Trophoblast cell (in vitro differentiated cells and primary cell): ENCODE measurements at regions not wholly inside any gene's neighbourhood (a gene's known extent, or its start where the extent isn't known, plus 50 kb on each side); places are given as distances from the start of the nearest gene placed in this dataset.

ENCODE experiments used
- DNase-seq, 2 donors: peaks; one replicate each; pipeline ENCODE4 v3.0.0-alpha.2; 2016
- H2AFZ ChIP-seq: 2 replicates; pipeline ENCODE4 v1.6.1; 2013; ENCODE audit warnings: low read length, moderate library complexity, mild to moderate bottlenecking; ENCODE audit not compliant: insufficient read depth, poor library complexity
- H2AK5ac ChIP-seq: 2 replicates; pipeline ENCODE4 v1.6.1; 2013; ENCODE audit warnings: mild to moderate bottlenecking, low read length
- H2BK120ac ChIP-seq: 2 replicates; pipeline ENCODE4 v1.6.1; 2013; ENCODE audit warnings: low read length, mild to moderate bottlenecking, moderate library complexity; ENCODE audit not compliant: insufficient read depth, poor library complexity
- H2BK12ac ChIP-seq: 2 replicates; pipeline ENCODE4 v1.6.1; 2013; ENCODE audit warnings: mild to moderate bottlenecking, low read length, moderate library complexity
- H2BK5ac ChIP-seq: 2 replicates; pipeline ENCODE4 v1.6.1; 2013; ENCODE audit warnings: low read length, low read depth, moderate library complexity, mild to moderate bottlenecking; ENCODE audit not compliant: poor library complexity
- H3K14ac ChIP-seq: 2 replicates; pipeline ENCODE4 v1.6.1; 2013; ENCODE audit warnings: mild to moderate bottlenecking, low read length
- H3K18ac ChIP-seq: 2 replicates; pipeline ENCODE4 v1.6.1; 2013; ENCODE audit warnings: mild to moderate bottlenecking, low read length
- H3K23ac ChIP-seq: 2 replicates; pipeline ENCODE4 v1.6.1; 2013; ENCODE audit warnings: low read length
- H3K27ac ChIP-seq: 2 replicates; pipeline ENCODE4 v1.5.1; 2013; ENCODE audit warnings: low read depth, mild to moderate bottlenecking, inconsistent platforms, low read length, moderate library complexity
- H3K27me3 ChIP-seq: 2 replicates; pipeline ENCODE4 v1.6.1; 2013; ENCODE audit warnings: inconsistent platforms, mild to moderate bottlenecking, low read length, moderate library complexity; ENCODE audit not compliant: insufficient read depth
- H3K36me3 ChIP-seq, 2 experiments: 1 replicate in 1 of 2; 2 replicates in 1 of 2; pipeline ENCODE4 v1.6.1; 2013; ENCODE audit warnings: low read length in 2 of 2, mild to moderate bottlenecking in 2 of 2, moderate library complexity in 1 of 2; ENCODE audit not compliant: insufficient read depth in 2 of 2, control insufficient read depth in 1 of 2
- H3K4ac ChIP-seq: 2 replicates; pipeline ENCODE4 v1.6.1; 2013; ENCODE audit warnings: low read depth, mild to moderate bottlenecking, low read length, moderate library complexity
- H3K4me1 ChIP-seq, 2 experiments: 1 replicate in 1 of 2; 2 replicates in 1 of 2; pipeline ENCODE4 v1.6.1; 2013; ENCODE audit warnings: low read length in 2 of 2, mild to moderate bottlenecking in 2 of 2, moderate library complexity in 1 of 2; ENCODE audit not compliant: insufficient read depth in 2 of 2, control insufficient read depth in 1 of 2
- H3K4me2 ChIP-seq: 2 replicates; pipeline ENCODE4 v1.6.1; 2013; ENCODE audit warnings: inconsistent platforms, mild to moderate bottlenecking, low read length, moderate library complexity
- H3K4me3 ChIP-seq: 2 replicates; pipeline ENCODE4 v1.5.1; 2013; ENCODE audit warnings: mild to moderate bottlenecking, low read depth, low read length, inconsistent platforms
- H3K79me1 ChIP-seq: one replicate; pipeline ENCODE4 v1.6.1; 2013; ENCODE audit warnings: low read length
- H3K79me2 ChIP-seq: 2 replicates; pipeline ENCODE4 v1.6.1; 2013; ENCODE audit warnings: low read length, mild to moderate bottlenecking; ENCODE audit not compliant: control insufficient read depth, insufficient read depth, poor library complexity
- H3K9ac ChIP-seq: 2 replicates; pipeline ENCODE4 v1.6.1; 2013; ENCODE audit warnings: mild to moderate bottlenecking, low read length
- H3K9me3 ChIP-seq: 2 replicates; pipeline ENCODE4 v1.6.1; 2013; ENCODE audit warnings: low read depth, mild to moderate bottlenecking, control low read depth, inconsistent platforms, low read length; ENCODE audit not compliant: insufficient read depth
- H4K12ac ChIP-seq: 2 replicates; pipeline ENCODE4 v1.6.1; 2013; ENCODE audit warnings: low read depth, mild to moderate bottlenecking, low read length, moderate library complexity
- H4K8ac ChIP-seq: 2 replicates; pipeline ENCODE4 v1.6.1; 2013; ENCODE audit warnings: low read depth, mild to moderate bottlenecking, low read length, moderate library complexity
- H4K91ac ChIP-seq: one replicate; pipeline ENCODE4 v1.6.1; 2013; ENCODE audit warnings: low read depth, mild to moderate bottlenecking, low read length, moderate library complexity
- WGBS: extraction: QIAGEN DNeasy Blood & Tissue Kit; methylation state at CpG from one replicate; pipeline ENCODE4 v1.1.7; 2013; ENCODE audit warnings: missing lambda C conversion rate; ENCODE audit not compliant: insufficient read length, insufficient coverage; ENCODE audit errors: extremely low coverage; 5-methylcytosine and 5-hydroxymethylcytosine counted together

GRCh38 chr1:229080361-229080760, 190.6 kb upstream of the RAB4A start:
- Histone ChIP-seq H3K9ac (no peak overlapping the region), H2BK5ac (no peak overlapping the region), H2AFZ (no peak overlapping the region), H3K27ac (no peak overlapping the region), H3K18ac (no peak overlapping the region), H3K36me3 (peaks cover 0 to 2% of the 10 kb centered on the region in 2 experiments), H3K27me3 (no peaks in the 10 kb centered on the region), H2BK12ac (no peak overlapping the region), H3K4me1 (peaks cover 0 to 2% of the 10 kb centered on the region in 2 experiments), H3K79me2 (no peaks in the 10 kb centered on the region), H3K4ac (no peak overlapping the region), H2AK5ac (no peak overlapping the region), H3K4me2 (no peak overlapping the region), H4K91ac (no peak overlapping the region), H4K8ac (no peak overlapping the region), H2BK120ac (no peak overlapping the region), H3K4me3 (no peak overlapping the region), H3K79me1 (no peaks in the 10 kb centered on the region), H3K14ac (no peak overlapping the region), H4K12ac (no peak overlapping the region), H3K23ac (no peak overlapping the region), H3K9me3 (peaks cover 7% of the 10 kb centered on the region)
- no peak for DNase-seq
- WGBS: no CpG with 5 or more reads among the region's 2 CpGs

GRCh38 chr1:229085291-229085690, 185.6 kb upstream of the RAB4A start:
- Histone ChIP-seq H3K9ac (no peak overlapping the region), H3K4me1 (no peaks in the 10 kb centered on the region), H3K36me3 (peaks cover 0 to 2% of the 10 kb centered on the region in 2 experiments), H2AK5ac (no peak overlapping the region), H2BK5ac (no peak overlapping the region), H3K14ac (no peak overlapping the region), H3K18ac (no peak overlapping the region), H3K4ac (no peak overlapping the region), H3K4me2 (no peak overlapping the region), H3K23ac (no peak overlapping the region), H2BK12ac (no peak overlapping the region), H4K8ac (no peak overlapping the region), H3K4me3 (no peak overlapping the region), H4K12ac (no peak overlapping the region), H3K79me2 (no peaks in the 10 kb centered on the region), H2BK120ac (no peak overlapping the region), H2AFZ (no peak overlapping the region), H3K27me3 (no peaks in the 10 kb centered on the region), H4K91ac (no peak overlapping the region), H3K79me1 (peaks cover 8% of the 10 kb centered on the region), H3K27ac (no peak overlapping the region), H3K9me3 (peaks cover 7% of the 10 kb centered on the region)
- WGBS: no CpG with 5 or more reads among the region's 1 CpG
- no peak for DNase-seq

GRCh38 chr1:229086091-229086490, 184.8 kb upstream of the RAB4A start:
- no peak overlapping the region for H2BK12ac ChIP-seq
- H3K36me3 ChIP-seq: peaks cover 0 to 2% of the 10 kb centered on the region in 2 experiments
- peaks cover 8% of the 10 kb centered on the region for H3K79me1 ChIP-seq
- no peak overlapping the region for H3K27ac ChIP-seq
- no peaks in the 10 kb centered on the region for H3K27me3 ChIP-seq
- no peak overlapping the region for H4K91ac ChIP-seq
- no peak overlapping the region for H3K23ac ChIP-seq
- no peak overlapping the region for H4K8ac ChIP-seq
- no peak overlapping the region for H2AFZ ChIP-seq
- DNase-seq: no peak
- H3K79me2 ChIP-seq: no peaks in the 10 kb centered on the region
- no peak overlapping the region for H3K14ac ChIP-seq
- no peak overlapping the region for H3K9ac ChIP-seq
- no peak overlapping the region for H2BK120ac ChIP-seq
- H4K12ac ChIP-seq: no peak overlapping the region
- H3K4me1 ChIP-seq: no peaks in the 10 kb centered on the region
- H2AK5ac ChIP-seq: no peak overlapping the region
- H3K18ac ChIP-seq: no peak overlapping the region
- H3K9me3 ChIP-seq: peaks cover 7% of the 10 kb centered on the region
- H3K4me2 ChIP-seq: no peak overlapping the region
- no peak overlapping the region for H2BK5ac ChIP-seq
- no peak overlapping the region for H3K4ac ChIP-seq
- no peak overlapping the region for H3K4me3 ChIP-seq

- no peak overlapping the region for H2BK120ac ChIP-seq
- DNase-seq: no peak
- H2AFZ ChIP-seq: no peak overlapping the region
- no peak overlapping the region for H3K27ac ChIP-seq
- peaks cover 7% of the 10 kb centered on the region for H3K9me3 ChIP-seq
- no peak overlapping the region for H2AK5ac ChIP-seq
- peaks cover 0 to 1% of the 10 kb centered on the region in 2 experiments for H3K4me1 ChIP-seq
- H2BK12ac ChIP-seq: no peak overlapping the region
- H4K8ac ChIP-seq: no peak overlapping the region
- H4K12ac ChIP-seq: no peak overlapping the region
- H2BK5ac ChIP-seq: no peak overlapping the region
- peaks cover 0 to 2% of the 10 kb centered on the region in 2 experiments for H3K36me3 ChIP-seq
- H3K4me3 ChIP-seq: no peak overlapping the region
- no peak overlapping the region for H3K4me2 ChIP-seq
- H3K4ac ChIP-seq: no peak overlapping the region
- no peaks in the 10 kb centered on the region for H3K27me3 ChIP-seq
- H3K9ac ChIP-seq: no peak overlapping the region
- H4K91ac ChIP-seq: no peak overlapping the region
- no CpG with 5 or more reads among the region's 1 CpG for WGBS
- H3K18ac ChIP-seq: no peak overlapping the region
- peaks cover 10% of the 10 kb centered on the region for H3K79me1 ChIP-seq
- no peak overlapping the region for H3K23ac ChIP-seq
- no peak overlapping the region for H3K14ac ChIP-seq
- H3K79me2 ChIP-seq: no peaks in the 10 kb centered on the region
Measured at GRCh38 chr1:229086686-229087085, 184.2 kb upstream of the RAB4A start.
